HEK293T (cell line): ENCODE measurements at regions not wholly inside any gene's neighbourhood (a gene's known extent, or its start where the extent isn't known, plus 50 kb on each side); places are given as distances from the start of the nearest gene placed in this dataset.

ENCODE experiments used
- CTCF ChIA-PET: fragments of 350-600 bp; formaldehyde crosslinking; extraction: SDS; loops from one replicate; lab custom pipeline; 2021; ENCODE audit warnings: antibody characterized with exemption, inconsistent platforms; lab: Yijun Ruan, JAX
- POLR2A ChIA-PET: fragments of 350-600 bp; formaldehyde crosslinking; extraction: SDS; loops from one replicate; lab custom pipeline; 2020; ENCODE audit warnings: antibody characterized with exemption, inconsistent platforms; lab: Yijun Ruan, JAX
- DNase-seq: peaks from one replicate; pipeline ENCODE4 v3.0.0; 2012; ENCODE audit warnings: mixed read lengths; ENCODE audit errors: extremely low spot score
- ARNT ChIP-seq: fragments of 450-650 bp; IDR thresholded peaks from 2 replicates; pipeline ENCODE4 v1.6.1; 2017; ENCODE audit warnings: mild to moderate bottlenecking
- BHLHE40 ChIP-seq: fragments of 450-650 bp; IDR thresholded peaks from 2 replicates; pipeline ENCODE4 v1.6.1; 2016; ENCODE audit warnings: mild to moderate bottlenecking, moderate library complexity, borderline replicate concordance
- CTBP1 ChIP-seq: fragments of 450-650 bp; IDR thresholded peaks from 2 replicates; pipeline ENCODE4 v1.6.1; 2016; ENCODE audit warnings: borderline replicate concordance
- ELF4 ChIP-seq: fragments of 450-650 bp; IDR thresholded peaks from 2 replicates; pipeline ENCODE4 v1.6.1; 2017; ENCODE audit warnings: antibody characterized with exemption
- FOXA1 ChIP-seq: fragments of 450-650 bp; IDR thresholded peaks from 2 replicates; pipeline ENCODE4 v1.6.1; 2016; ENCODE audit warnings: mild to moderate bottlenecking
- FOXK2 ChIP-seq: fragments of 450-650 bp; IDR thresholded peaks from 2 replicates; pipeline ENCODE4 v1.6.1; 2016; ENCODE audit warnings: mild to moderate bottlenecking
- FOXM1 ChIP-seq: fragments of 450-650 bp; IDR thresholded peaks from 2 replicates; pipeline ENCODE4 v1.6.1; 2017; ENCODE audit warnings: mild to moderate bottlenecking, borderline replicate concordance
- HDGF ChIP-seq: fragments of 450-650 bp; IDR thresholded peaks from 2 replicates; pipeline ENCODE4 v1.6.1; 2017; ENCODE audit warnings: antibody characterized with exemption, borderline replicate concordance
- L3MBTL2 ChIP-seq: fragments of 450-650 bp; conservative IDR thresholded peaks from 2 replicates; pipeline ENCODE4 v1.6.1; 2016; ENCODE audit warnings: mild to moderate bottlenecking
- LEF1 ChIP-seq: fragments of 450-650 bp; IDR thresholded peaks from 2 replicates; pipeline ENCODE4 v1.6.1; 2017; ENCODE audit warnings: mild to moderate bottlenecking, borderline replicate concordance
- NFRKB ChIP-seq: fragments of 450-650 bp; IDR thresholded peaks from 2 replicates; pipeline ENCODE4 v1.6.1; 2016; ENCODE audit warnings: mild to moderate bottlenecking, moderate library complexity
- SP1 ChIP-seq: fragments of 450-650 bp; IDR thresholded peaks from 2 replicates; pipeline ENCODE4 v1.6.1; 2017
- SUZ12 ChIP-seq: fragments of 450-650 bp; IDR thresholded peaks from 2 replicates; pipeline ENCODE4 v1.6.1; 2016; ENCODE audit warnings: mild to moderate bottlenecking
- TARDBP ChIP-seq: fragments of 450-650 bp; IDR thresholded peaks from 2 replicates; pipeline ENCODE4 v1.6.1; 2016
- ZNF384 ChIP-seq: fragments of 450-650 bp; IDR thresholded peaks from 2 replicates; pipeline ENCODE4 v1.6.1; 2016
- TF ChIP-seq, protein P1 (sequence below): fragments of 450-650 bp; IDR thresholded peaks from 2 replicates; pipeline ENCODE4 v1.6.1; 2016

DNA sequence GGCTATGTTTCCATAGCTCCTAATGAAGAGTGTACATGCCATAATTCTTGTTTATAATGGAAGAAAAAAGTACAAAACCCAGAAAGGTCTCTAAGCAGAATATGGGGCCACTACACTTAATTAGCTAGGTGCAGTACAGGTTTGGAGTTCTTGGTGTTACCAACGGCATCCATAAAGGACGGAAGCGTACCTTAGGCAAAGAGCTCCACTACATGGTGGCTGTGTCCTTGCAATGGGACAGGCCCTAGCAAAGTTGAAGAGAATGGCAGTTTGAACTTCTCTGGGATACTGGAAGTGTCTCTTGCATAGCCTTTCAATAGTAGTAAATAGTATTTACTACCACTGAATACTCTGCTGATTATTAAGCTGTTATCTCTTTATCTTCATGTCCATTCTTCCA lies 371.7 kb upstream of the MMS22L start:
- DNase-seq: no peak
- ChIA-PET CTCF (no interaction called here), POLR2A (no interaction called here)
- TF ChIP-seq FOXM1: no peak
- no peak for TF ChIP-seq SUZ12
- TF ChIP-seq LEF1: no peak
- no peak for TF ChIP-seq TARDBP
- TF ChIP-seq, protein P1, sequence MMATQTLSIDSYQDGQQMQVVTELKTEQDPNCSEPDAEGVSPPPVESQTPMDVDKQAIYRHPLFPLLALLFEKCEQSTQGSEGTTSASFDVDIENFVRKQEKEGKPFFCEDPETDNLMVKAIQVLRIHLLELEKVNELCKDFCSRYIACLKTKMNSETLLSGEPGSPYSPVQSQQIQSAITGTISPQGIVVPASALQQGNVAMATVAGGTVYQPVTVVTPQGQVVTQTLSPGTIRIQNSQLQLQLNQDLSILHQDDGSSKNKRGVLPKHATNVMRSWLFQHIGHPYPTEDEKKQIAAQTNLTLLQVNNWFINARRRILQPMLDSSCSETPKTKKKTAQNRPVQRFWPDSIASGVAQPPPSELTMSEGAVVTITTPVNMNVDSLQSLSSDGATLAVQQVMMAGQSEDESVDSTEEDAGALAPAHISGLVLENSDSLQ: no peak
- TF ChIP-seq ZNF384: no peak
- TF ChIP-seq CTBP1: no peak
- TF ChIP-seq ARNT: no peak
- TF ChIP-seq L3MBTL2: no peak
- TF ChIP-seq FOXK2: no peak
- TF ChIP-seq ELF4: no peak
- no peak for TF ChIP-seq HDGF

DNA sequence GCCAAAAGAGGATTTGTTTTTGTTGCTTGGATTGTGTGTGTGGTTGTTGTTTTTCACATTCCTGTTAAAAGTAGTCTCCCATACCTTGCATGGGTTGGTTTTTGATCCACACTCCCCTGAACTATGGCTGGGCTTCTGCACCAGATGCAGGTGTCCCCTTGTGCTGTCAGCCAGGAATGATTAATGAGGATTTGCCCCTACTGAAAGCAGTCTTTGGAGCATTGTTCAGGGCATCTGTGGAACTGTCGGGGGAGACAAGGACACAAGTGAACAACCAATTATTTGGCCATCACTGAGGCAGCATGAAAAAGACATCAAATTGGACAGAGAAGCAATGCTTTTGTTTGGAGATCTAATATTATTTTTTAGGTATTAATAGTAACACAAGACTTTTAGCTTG lies 373.2 kb upstream of the MMS22L start:
- TF ChIP-seq CTBP1: no peak
- TF ChIP-seq, protein P1: peak; percentile 78
- no peak for DNase-seq
- POLR2A ChIA-PET: no interaction called here
- CTCF ChIA-PET: no interaction called here

DNA sequence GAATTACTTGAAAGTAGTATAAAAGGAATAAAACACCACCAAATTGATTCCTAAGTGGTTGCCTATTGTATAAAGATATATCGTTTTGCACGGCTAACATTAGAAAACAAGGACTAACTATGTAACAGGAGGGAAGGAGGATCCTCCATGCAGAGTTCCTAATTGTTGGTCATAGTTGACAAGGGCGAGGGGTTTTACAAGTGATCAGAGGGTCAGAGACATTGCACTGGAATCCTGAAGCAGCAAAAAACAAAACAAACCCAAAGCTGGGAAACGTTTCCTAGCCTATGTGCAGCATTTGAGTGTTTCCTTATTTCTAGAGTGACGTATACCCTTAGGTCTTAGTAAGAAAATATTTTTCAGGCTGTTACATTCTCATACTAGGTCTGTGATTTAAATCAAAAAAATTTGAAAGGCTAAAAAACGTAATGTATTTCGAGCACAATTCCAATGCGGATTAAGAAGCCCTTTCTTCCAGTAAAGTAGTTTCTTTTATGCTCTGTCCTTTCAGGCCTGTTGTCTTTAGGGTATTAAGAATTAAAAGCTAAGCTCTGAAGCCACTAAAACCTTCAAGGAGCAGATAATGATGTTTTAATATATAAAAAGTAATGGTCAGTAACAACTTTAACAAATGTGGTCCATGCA lies 373.8 kb upstream of the MMS22L start:
- ChIA-PET POLR2A (no interaction called here), CTCF (interaction anchor here (0.6 kb wide), 1 partner anchor 163 kb away, joined by 6 read pairs; no protein-coding TSS in a partner anchor)
- DNase-seq: no peak
- TF ChIP-seq TARDBP: no peak
- TF ChIP-seq CTBP1: no peak
- no peak for TF ChIP-seq BHLHE40
- no peak for TF ChIP-seq ZNF384

DNA sequence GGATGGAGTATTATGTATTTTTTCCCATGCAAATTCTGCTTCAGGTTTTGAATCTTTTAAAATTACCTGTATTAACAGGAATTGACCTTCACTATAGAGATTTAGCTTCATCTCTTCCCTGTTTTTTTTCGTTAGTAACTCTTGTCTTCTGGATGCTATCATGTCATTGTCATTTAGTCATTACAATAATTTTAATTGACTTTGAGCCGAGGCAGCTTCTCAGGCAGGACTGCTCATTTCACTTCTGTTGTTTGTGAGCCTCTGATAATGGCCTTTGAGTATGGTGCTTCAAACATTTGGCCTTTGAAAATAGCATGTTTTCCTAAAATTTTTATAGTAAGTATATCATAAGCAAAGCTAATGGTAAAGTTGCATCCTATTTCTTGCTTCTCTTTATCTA lies 375.1 kb upstream of the MMS22L start:
- ChIA-PET CTCF (no interaction called here), POLR2A (no interaction called here)
- TF ChIP-seq SP1 (no peak), LEF1 (no peak), FOXK2 (no peak), TARDBP (no peak), ELF4 (no peak), ARNT (no peak), ZNF384 (no peak), NFRKB (no peak), CTBP1 (no peak), HDGF (no peak), BHLHE40 (no peak), L3MBTL2 (no peak)
- DNase-seq: no peak

DNA sequence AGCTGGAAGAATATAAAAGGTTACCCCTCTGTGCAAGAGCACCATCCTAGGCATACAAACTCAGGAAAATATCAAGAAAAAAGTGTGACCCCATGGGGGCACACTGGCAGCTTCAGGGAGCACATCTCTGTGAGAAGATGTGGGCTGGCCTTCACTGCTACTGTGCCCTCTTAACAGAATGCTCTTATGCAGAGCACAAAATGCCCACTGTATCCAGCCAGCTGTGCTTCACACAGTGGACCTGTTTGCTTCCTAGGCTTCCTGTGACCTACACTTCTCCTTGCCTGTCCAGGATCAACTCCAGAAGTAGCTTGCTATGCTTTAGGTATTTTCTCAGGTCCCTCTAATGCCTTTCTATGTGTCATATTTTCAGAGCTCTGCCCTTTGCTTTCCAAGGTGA lies 380.2 kb upstream of the MMS22L start:
- ChIA-PET CTCF (interaction anchor here (0.6 kb wide), 1 partner anchor 69 kb away, joined by 3 read pairs; no protein-coding TSS in a partner anchor), POLR2A (interaction anchor here (0.7 kb wide), 1 partner anchor 126 kb away, joined by 3 read pairs; no protein-coding TSS in a partner anchor)
- DNase-seq: no peak
- TF ChIP-seq FOXA1 (no peak), CTBP1 (no peak), LEF1 (no peak), SUZ12 (no peak), ARNT (no peak), ZNF384 (no peak), FOXK2 (no peak)

DNA sequence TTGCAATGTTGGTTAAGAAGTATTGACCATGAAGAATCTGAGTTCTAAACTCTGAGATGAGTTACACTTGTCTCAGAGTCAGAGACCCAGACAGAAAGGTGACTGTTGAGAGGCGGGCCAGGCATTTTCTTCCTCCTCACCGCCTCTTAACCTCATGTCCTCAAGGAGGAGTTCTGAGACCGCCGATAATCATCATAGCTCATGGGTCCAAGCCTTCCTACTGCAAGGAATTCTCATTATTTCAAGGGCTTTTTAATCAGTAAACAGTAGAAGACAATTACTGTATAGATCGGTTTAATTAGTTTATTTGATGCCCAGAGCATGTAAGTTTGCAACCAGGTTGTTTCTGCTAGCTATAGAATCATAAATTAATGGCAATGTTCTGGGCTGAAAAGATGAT lies 382.4 kb upstream of the MMS22L start:
- TF ChIP-seq, protein P1: no peak
- TF ChIP-seq FOXA1: no peak
- no peak for TF ChIP-seq SP1
- POLR2A ChIA-PET: no interaction called here
- DNase-seq: no peak
- CTCF ChIA-PET: no interaction called here

DNA sequence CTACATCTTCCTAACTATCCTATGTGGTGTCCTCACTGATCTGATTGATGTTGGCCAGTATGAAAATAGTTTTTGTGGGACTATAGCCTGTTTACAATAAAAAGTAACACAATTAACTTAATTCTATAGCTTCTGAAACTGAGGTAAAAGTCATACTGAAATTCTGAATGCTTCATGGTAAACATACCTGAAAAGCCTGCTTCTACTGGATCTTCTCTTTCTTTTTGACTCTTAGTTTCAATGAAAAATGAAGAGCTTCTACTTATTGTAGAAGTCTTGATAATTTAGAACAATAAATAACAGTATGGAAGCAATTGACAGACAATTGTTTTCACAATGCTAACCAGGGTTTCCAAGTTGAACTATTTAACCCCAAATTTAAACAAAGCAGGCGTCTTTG lies 383.9 kb upstream of the MMS22L start:
- CTCF ChIA-PET: no interaction called here
- TF ChIP-seq CTBP1 (no peak), SP1 (no peak), FOXA1 (no peak), ELF4 (no peak), HDGF (no peak), SUZ12 (no peak), NFRKB (no peak), FOXK2 (no peak), TARDBP (no peak), FOXM1 (no peak), BHLHE40 (no peak), L3MBTL2 (no peak), ARNT (no peak), LEF1 (no peak), ZNF384 (no peak)
- TF ChIP-seq, protein P1: no peak
- DNase-seq: no peak
- POLR2A ChIA-PET: no interaction called here
